ENCODE measurements at regions not wholly inside any gene's neighbourhood (a gene's known extent, or its start where the extent isn't known, plus 50 kb on each side); places are given as distances from the start of the nearest gene placed in this dataset.
A peak's percentile ranks its signal among the peaks of the same experiment; 100 is the strongest.

DNA sequence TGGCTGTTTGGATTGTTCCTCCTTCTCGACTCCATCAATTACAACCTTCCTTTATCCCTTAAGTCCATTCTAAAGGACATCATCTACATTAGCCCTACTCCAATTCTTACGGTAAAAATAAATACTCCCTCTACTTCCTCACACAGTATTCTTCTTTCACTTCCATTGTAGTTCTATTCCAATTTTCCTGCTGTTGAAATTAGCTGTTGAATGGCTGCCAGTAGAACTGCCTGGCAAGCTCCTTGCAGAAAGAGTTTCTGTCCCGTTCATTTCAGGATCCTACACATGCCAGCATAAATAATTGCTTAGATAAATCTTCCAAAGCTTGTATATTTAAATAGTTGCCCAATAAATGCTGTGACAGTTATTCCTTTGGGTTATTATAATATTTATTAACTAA lies 459.3 kb upstream of the TRIB2 start:
- TF ChIP-seq, protein P1, sequence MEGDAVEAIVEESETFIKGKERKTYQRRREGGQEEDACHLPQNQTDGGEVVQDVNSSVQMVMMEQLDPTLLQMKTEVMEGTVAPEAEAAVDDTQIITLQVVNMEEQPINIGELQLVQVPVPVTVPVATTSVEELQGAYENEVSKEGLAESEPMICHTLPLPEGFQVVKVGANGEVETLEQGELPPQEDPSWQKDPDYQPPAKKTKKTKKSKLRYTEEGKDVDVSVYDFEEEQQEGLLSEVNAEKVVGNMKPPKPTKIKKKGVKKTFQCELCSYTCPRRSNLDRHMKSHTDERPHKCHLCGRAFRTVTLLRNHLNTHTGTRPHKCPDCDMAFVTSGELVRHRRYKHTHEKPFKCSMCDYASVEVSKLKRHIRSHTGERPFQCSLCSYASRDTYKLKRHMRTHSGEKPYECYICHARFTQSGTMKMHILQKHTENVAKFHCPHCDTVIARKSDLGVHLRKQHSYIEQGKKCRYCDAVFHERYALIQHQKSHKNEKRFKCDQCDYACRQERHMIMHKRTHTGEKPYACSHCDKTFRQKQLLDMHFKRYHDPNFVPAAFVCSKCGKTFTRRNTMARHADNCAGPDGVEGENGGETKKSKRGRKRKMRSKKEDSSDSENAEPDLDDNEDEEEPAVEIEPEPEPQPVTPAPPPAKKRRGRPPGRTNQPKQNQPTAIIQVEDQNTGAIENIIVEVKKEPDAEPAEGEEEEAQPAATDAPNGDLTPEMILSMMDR (IDR thresholded peaks at IDR 0.05), result no peak
- TF ChIP-seq POLR2A (IDR thresholded peaks at IDR 0.05), result no peak
- TF ChIP-seq EP300 (IDR thresholded peaks at IDR 0.05), result no peak
- TF ChIP-seq POLR2AphosphoS5 (IDR thresholded peaks at IDR 0.05), result peak in 1 of 4 donors; percentile 6
